DMS 273 (cell line): ENCODE measurements at regions not wholly inside any gene's neighbourhood (a gene's known extent, or its start where the extent isn't known, plus 50 kb on each side); places are given as distances from the start of the nearest gene placed in this dataset.
A peak's percentile ranks its signal among the peaks of the same experiment; 100 is the strongest.

ENCODE experiments used
- DNase-seq: peaks from one replicate; lab custom pipeline; 2025; ENCODE audit not compliant: unreplicated experiment; lab: John Stamatoyannopoulos, UW

DNA sequence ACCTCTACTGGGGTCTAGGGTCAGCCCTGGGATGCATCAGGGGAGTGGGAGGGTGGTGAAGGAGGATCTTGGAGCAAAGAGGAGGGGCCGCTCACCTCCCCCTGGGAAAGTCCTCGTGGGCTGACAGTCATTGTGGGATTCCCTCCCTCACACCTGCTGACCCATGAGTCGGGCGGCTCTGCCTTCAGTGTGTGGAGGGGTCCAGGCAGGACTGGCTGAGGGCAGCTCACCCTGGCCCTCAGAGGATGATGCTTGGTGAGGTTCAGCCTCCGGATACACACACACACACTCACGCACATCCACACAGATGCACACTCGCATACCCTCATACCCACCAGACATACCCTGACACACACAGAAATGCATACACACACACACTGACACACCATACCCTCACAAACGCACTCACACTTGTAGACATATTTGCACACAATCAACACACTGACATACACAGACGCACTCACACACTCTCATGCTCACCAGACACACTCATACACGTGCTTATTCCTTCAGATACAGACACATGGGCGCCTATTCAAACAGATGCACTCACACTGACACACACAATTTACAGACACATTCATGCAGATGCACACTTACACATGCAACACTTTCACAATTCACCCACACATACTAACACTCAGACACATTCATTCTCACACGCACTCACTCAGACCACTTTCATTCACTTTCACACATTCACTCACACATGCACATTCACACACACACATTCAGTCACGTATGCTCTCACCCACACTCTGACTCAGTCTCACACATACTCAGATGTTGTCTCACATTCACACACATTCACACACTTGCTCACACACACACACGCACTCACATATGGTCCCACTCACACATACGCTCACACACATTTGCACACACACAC is 105.1 kb upstream of the RPL38 start:
- no peak for DNase-seq

DNA sequence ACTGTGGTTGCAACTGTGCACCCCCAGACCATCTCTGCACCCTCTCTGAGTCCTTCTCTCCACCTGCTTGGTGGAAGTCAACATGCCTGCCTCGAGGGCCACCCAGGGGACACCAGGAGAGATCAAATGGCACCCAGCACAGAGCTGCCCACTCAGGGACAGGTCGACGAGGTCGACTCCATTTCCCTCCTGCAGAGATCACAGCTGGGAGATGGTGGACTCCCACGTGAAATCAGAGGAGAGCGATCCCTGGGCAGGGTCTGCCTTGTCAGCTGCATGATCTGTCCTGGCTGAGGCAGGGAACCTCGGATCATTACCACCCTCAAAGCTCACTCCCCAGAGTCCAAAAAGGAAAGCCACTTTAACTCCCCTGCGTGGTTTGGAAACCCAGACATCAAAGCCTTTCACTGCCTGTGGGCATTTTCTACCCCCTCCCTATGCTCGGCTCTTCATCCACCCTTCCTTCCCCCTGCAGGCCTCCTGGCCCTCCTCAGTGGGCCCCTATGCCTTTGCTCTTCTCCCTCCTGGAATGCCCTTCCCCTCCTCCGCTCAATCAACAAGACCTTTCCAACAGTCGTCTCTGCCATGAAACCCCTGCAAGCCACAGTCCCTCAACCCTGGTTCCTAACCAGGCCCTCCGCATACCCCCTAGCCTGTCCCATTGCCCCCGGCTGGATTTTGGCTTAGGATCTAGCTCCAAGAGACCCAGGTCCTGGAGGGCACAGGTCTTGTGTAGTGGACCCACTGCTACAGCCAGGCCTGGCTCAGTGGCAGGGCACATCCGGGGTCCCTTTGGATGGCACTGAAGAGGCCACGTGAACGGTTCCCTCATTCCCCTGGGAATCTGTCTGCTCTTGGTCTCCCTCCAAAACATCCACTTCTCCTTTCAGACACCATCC is 103.8 kb upstream of the RPL38 start:
- no peak for DNase-seq

DNA sequence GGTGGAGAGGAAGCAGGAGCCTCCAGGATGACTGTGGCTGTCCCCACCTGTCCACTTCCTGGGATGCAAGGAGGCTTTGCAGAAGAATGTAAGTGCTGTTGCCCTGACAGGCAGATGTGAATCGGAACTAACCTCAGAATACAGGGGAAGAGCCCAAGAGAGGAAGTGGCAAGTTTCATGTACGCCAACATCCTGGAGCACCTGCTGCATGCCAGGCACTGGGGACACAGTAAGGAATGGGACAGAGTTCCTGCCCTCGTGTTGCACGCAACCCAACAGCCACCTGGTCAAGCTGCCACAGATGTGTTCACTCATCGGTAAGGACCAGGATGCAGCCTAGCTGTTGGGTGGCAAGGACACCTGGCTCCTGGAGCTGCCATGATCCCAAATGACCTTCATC is 98.6 kb upstream of the RPL38 start:
- DNase-seq: no peak

DNA sequence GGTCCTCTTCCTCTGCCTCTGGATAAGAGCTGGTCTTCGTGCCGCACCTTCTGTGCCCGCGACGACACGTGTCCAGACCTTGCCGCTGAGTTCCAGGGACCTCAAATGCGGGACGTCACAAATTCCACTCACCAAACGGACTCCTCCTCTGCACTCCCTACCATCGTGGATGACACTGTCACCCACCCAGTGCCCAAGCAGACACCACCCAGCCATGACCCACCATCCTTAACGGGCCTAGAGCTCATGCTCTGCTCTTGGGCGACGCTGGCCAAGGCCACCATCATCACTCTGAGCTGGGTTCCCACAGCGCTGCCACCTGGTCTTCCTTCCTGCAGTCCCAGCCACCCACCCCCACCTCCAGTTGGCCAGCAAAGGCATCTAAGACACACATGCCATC is 96.4 kb upstream of the RPL38 start:
- no peak for DNase-seq

DNA sequence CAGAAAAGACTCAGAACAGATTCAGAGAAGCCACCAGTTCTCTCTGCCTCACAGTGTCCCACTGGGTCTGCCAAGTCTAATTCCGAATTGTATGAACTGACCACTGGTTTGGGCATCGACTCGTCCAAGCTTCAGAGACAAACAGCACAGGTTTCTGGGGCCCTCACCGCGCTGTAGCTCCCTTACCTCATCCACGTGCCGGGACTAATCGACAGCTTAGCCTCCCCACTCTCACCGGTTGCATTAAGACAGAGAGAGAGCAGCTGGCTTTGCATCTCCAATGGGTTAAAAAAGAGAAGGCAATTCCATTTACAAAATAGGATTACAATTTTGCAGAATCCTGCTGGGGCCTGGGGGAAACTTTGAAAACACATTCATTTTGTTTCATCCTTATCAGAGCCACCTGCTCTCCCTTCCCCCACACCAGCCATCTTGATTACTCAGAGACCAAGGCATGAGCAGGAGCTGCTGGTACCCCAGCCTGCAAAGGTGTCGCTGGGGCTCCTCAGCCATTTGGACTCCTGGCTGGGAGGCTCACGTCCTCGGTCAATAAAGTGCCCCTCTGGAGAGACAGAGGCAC is 95.3 kb upstream of the RPL38 start:
- DNase-seq: peak; percentile 50

DNA sequence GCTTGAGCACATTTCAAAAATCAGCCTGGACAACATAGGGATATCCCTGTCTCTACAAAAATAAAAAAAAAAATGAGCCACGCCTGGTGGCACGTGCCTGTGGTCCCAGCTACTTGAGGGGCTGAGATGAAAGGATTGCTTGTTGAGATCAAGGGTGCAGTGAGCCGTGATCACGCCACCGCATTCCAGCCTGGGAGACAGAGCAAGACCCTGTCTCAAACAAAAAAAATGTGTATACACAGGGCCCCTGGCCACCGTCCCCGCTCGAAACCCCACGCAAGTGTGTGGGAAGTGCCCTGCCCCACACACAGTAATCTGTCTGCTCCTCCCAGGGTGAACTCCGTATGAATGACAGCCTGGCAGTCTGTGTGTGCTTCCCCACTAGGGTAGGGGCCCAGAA is 93.0 kb upstream of the RPL38 start:
- DNase-seq: no peak

DNA sequence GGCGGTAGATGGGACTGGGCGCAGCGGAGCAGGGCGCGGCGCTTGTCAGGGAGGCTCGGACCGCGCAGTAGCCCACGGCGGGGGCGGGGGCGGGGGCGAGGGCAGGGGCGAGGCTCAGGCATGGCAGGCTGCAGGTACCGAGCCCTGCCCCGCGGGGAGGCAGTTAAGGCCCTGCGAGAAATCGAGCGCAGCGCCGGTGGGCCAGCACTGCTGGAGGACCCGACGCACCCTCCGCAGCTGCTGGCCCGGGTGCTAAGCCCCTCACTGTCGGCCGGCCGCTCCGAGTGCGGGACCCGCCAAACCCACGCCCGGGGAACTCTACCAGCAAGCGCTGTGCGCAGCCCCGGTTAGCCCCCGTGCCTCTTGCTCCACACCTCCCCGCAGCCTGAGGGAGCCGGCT is 90.2 kb upstream of the RPL38 start:
- DNase-seq: no peak

DNA sequence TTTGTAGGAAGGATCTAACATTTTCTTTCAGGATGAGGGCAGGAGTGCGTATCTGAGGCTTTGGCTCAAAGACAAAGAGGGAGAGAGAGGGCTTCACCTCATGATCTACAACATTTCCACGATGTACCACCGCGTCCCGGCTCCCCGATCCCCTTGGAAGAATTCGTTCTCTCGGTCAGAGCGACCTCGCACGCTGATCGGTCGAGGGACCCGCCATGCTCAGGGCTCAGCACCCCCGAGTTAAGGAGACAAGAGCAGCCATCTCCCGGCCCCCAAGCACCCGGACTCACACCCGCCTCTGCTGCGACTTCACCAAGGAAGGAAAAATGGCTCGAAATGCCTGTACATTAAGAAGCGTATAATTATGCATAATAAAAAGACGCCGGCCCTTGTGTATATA is 89.5 kb upstream of the RPL38 start:
- DNase-seq: no peak

DNA sequence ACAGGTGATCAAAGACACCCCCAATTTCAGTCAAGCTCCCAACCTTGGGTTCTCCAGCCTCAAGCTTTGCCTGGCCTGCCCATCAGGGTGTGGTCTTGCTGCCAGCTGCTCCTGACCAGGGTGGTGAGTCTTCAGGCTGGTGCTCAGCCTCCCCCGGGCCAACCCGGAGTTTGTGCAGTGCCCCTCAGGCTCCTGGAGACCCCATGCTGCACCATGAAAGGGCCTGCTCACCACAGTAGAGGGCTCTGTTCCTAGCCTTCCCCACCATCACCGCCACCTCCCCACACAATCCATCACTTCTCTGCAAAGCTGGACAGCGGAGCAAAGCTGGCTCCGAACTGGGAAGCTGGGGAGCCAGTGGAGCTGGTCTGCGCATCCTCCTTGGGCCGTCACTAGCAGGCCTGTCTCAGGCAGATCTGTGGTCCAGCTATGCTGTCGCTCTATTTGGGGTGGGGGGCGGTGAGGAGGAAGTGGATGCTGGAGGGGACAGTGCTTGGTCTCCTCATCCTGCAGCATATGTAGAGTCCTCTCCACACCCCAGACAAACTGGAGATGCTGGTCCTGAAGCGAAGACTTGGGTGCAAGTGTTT is 88.5 kb upstream of the RPL38 start:
- DNase-seq: no peak

DNA sequence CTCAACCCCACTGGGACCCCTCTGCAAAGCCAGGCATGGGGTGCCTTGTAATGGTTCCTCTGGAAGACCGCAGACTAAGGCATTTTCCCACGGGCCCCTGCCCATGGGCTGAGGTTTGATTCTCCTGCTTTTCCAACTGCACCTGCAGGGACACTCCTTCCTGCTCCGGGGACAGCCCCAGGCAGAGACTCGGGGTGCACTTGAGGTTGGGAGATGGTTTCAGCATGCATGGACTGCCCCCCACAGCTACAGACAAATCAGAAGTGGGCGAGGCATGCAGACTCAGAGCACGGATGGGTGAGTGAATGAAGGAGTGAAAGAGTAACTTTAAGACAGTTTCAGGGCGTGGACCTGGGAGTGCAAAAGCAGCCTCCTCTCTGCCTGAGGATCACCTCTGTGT is 87.9 kb upstream of the RPL38 start:
- no peak for DNase-seq

DNA sequence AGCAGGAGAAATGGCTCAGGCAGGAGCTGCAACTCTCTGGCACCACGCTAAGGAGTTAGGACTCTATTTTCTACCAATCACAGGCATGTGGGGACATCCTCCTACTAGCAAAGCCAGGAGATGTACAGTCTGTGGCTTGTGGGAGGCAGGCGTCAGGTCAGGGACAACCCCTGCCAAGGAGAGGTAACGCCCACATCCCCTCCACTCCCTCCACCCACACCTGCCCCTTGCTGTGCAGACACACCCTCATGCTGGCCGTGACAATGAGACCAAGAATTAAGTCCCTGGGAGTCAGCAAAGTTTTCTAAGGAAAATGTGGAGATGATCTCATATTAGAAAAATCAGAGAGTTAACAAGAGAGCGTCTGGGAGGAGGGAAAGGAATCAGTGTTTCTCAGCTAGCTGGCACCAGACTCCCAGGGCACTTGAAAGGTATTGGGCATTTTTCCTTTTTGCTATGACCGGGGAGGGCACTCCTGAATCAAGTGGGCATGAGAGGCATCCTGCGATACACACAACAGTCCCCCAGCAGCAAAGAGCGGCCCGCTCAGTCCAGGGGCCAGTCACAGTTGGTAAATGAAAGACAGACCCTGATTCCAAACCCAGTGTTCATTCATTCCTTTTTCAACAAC is 87.3 kb upstream of the RPL38 start:
- no peak for DNase-seq

DNA sequence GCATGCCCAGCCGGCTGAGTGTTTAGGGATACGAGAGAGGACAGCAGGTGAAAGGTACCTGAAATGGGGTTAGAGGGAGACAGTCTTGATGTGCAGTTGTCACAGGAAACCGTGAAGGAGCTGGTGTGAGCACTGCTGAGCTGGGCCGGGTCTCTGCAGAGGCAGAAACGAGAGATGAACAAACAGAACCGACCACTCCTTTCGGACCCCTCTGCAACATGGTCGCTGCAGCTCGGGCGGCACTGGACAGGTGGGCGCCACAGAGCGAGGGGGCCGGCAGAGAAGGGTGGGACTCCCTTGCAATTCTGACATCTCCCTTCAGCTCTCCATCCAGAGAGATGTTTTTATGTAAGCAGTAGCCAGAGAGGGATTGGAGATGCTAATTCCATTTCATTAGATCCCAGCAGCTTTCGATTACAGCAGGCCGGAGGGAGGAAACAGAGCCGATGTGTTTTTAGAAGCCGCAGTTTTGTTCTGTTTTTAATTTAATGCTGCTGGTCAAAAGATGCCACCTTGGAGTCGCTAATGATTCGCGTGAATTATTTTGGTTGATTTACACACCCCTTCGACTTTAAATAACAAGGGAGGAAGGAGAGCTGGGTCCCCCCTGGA is 86.3 kb upstream of the RPL38 start:
- DNase-seq: no peak

DNA sequence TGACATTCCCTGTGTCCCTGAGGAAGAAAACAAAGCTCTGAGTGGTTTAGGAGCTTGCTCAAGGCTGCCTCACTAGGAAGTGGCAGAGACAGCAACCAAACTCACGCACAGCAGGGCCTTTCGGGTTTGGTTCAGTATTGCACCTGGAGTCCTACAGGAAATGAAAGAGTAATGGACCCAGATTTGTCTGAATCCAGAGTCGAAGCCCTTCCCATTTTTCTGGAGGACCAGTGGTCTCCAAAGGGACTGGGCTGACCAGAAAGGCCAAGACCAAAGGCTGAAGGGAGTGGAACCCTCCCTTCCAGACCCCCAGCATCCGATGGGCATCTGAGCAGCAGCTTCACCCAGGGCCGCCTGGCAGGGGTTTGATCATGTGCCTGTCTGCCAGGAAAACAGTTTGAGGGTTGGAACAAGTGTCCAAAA is 85.5 kb upstream of the RPL38 start:
- DNase-seq: peak; percentile 53

DNA sequence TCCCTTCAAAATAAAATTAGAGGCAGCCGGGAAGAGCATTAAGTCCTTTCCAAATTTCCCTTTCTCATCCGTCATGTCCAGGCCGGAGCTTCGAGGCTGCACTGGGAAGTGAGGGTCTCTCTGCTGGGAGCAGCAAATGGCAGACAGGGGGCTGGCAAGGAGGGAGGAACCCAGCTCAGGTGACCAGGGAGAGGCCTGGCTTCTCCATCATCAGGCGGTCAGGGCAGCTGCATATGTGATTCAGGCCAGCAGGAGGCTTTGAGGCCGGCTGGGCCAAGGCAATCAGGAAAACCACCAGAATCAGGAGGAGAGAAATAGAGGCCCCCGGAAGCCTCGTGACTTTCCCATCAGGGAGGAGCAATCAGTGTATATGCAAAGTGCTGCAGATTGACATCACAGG is 85.0 kb upstream of the RPL38 start:
- DNase-seq: peak; percentile 50

DNA sequence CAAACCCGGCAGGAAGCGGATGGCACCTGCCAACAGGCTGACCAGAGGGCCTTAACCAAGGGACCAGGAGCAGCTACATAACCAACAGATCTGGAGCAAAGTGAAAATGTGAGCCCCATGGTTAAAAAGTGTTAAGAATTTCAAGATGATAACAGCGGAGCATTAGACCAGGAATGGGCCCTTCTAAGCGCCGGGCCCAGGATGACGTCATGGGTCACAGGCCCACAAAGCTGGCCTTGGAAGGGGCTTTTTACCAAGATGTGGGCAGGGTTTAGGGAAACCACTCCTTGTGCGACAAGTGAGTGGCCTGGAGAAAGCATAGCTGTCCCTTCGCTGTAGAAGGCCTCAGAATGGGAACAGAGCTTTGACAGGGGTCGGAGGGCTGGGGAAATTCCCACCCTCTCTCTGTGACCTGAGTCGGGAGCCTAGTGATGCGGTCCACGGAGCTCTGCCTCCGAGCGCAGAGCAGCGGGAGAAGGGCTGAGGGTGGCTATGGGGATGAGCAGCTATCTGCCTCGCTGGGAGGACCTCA is 84.4 kb upstream of the RPL38 start:
- DNase-seq: no peak

DNA sequence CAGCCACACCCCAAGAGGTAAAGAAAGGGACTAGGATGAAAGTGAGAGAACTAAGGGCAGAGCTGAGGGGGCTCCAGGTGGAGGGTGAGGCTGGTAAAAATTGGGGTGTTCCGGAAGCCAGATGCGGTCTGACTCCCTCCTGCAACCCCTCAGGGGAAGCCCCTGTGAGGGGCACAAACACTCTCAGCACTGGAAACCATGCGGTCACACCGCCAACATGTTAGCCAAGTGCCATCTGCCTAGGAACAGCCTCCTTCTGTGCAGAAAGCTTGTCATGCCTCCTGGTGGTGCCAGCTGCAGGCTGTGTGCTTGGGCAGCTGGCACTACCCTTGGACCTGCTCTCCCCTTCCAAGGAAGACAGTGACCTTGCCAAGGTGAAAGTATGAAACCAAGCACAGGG is 83.5 kb upstream of the RPL38 start:
- peak; percentile 93 for DNase-seq

DNA sequence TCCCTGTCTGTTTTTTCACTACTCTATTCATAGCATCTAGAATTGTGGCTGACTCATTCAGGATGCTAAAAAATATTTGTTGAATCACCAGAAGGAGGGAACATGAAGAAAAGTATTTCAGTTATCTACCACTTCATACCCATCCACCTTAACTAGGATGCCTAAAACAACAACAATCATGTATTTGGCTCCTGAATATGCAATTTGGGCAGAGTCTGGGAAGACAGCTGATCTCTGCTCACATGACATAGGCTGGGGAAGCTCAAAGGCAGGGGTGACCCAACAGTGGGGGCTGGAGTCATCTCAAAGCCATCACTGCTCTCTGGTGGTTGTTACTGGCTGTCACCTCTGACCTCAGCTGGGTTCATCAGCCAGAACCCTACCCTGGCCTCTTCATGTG is 80.1 kb upstream of the RPL38 start:
- DNase-seq: peak; percentile 41

DNA sequence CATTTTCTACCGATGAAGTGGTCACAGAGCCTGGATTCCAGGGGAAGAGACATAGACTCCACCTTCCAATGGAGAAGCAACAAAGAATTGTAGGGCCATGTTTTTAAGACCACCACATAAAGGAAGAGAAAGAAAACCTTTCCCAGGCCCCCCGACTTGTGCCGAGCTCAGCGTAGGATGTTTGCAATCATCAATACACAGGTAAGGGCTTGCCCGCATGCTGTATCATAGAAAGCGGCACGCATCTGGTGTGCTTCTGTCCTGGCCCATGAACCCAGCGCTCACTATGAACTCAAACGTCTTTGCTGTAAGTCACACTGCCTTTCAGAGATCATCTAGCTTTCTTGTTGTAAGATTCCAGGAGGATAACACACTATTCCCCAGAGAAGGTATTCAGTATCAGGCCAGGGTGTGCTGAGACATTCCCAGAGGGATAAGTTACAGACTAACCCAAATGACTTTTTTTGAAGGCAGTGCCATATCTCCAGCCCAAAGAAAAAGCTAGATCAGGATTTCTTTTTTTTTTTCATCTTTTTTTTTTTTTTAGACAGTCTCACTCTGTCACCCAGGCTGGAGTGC is 79.5 kb upstream of the RPL38 start:
- no peak for DNase-seq

DNA sequence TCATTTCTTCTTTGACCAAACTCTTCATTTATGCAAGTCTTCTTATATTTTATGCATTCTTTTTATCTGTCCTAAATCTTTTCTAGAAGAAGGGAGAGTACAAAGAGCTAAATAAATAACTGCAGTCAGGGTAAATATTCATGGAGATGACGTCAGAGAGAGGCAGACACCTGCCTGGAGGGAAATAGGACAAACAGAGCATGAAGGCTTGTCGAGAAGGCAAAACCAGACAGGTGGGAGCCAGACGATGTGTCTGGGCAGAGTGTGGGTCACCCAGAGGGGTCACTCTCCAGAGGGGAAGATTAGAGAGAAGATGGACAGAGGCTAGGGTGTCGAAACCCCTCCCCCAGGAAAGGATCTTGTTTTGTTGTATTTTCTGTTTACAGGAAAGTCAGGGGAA is 78.3 kb upstream of the RPL38 start:
- no peak for DNase-seq
